ENCODE measurements at regions not wholly inside any gene's neighbourhood (a gene's known extent, or its start where the extent isn't known, plus 50 kb on each side); places are given as distances from the start of the nearest gene placed in this dataset.

- Histone ChIP-seq H4K20me1 (ENCODE audit: insufficient read depth, poor library complexity, severe bottlenecking) (no peaks in the 10 kb centered on the region), H3K4me2 (no peak overlapping the region), H3K4me3 (no peak overlapping the region), H3K9me3 (ENCODE audit: low read depth) (no peaks in the 10 kb centered on the region), H3K79me2 (no peaks in the 10 kb centered on the region), H3K27me3 (no peaks in the 10 kb centered on the region), H2AFZ (no peak overlapping the region), H3K27ac (no peak overlapping the region), H3K9me2 (replicated peaks; ENCODE audit: insufficient read depth) (no peaks in the 10 kb centered on the region), H3K36me3 (replicated peaks; ENCODE audit: insufficient read depth, low read depth) (no peaks in the 10 kb centered on the region), H3K4me1 (ENCODE audit: insufficient read depth) (no peaks in the 10 kb centered on the region)
- no peak for DNase-seq (ENCODE audit: low spot score)
- 67% methylated on average over 4 of the region's 4 CpGs for WGBS (ENCODE audit: low lambda C conversion rate, missing lambda C conversion rate)
- TF ChIP-seq EZH2phosphoT487 (IDR thresholded peaks at IDR 0.05; ENCODE audit: low read depth, severe bottlenecking, unreplicated experiment), result no peak
- no peak for TF ChIP-seq EZH2 (IDR thresholded peaks at IDR 0.05; ENCODE audit: borderline replicate concordance)
- no peak for TF ChIP-seq CTCF (IDR thresholded peaks at IDR 0.05; ENCODE audit: poor library complexity)
Measured at GRCh38 chr16:51025588-51026290, 125.3 kb downstream of the SALL1 start.

GRCh38 chr16:51024703-51025102, 126.4 kb downstream of the SALL1 start:
- H3K4me2 ChIP-seq, result no peak overlapping the region
- H3K9me2 ChIP-seq (replicated peaks; ENCODE audit: insufficient read depth), result no peaks in the 10 kb centered on the region
- no peaks in the 10 kb centered on the region for H3K27me3 ChIP-seq
- H3K27ac ChIP-seq, result no peak overlapping the region
- TF ChIP-seq CTCF (IDR thresholded peaks at IDR 0.05; ENCODE audit: poor library complexity), result no peak
- no peak for TF ChIP-seq EZH2phosphoT487 (IDR thresholded peaks at IDR 0.05; ENCODE audit: low read depth, severe bottlenecking, unreplicated experiment)
- no peak for TF ChIP-seq EZH2 (IDR thresholded peaks at IDR 0.05; ENCODE audit: borderline replicate concordance)
- no peaks in the 10 kb centered on the region for H3K79me2 ChIP-seq
- 58% methylated on average over 6 of the region's 6 CpGs for WGBS (ENCODE audit: low lambda C conversion rate, missing lambda C conversion rate)
- no peak overlapping the region for H3K4me3 ChIP-seq
- H2AFZ ChIP-seq, result no peak overlapping the region
- H4K20me1 ChIP-seq (ENCODE audit: insufficient read depth, poor library complexity, severe bottlenecking), result no peaks in the 10 kb centered on the region
- no peaks in the 10 kb centered on the region for H3K36me3 ChIP-seq (replicated peaks; ENCODE audit: insufficient read depth, low read depth)
- no peaks in the 10 kb centered on the region for H3K9me3 ChIP-seq (ENCODE audit: low read depth)
- H3K4me1 ChIP-seq (ENCODE audit: insufficient read depth), result no peaks in the 10 kb centered on the region
- DNase-seq (ENCODE audit: low spot score), result no peak

- no peaks in the 10 kb centered on the region for H3K27me3 ChIP-seq
- peak overlapping the region; percentile 5 for H3K27ac ChIP-seq
- no peaks in the 10 kb centered on the region for H3K9me3 ChIP-seq (ENCODE audit: low read depth)
- no peak for DNase-seq (ENCODE audit: low spot score)
- no peaks in the 10 kb centered on the region for H3K36me3 ChIP-seq (replicated peaks; ENCODE audit: insufficient read depth, low read depth)
- H3K79me2 ChIP-seq, result no peaks in the 10 kb centered on the region
- 66% methylated on average over 5 of the region's 5 CpGs for WGBS (ENCODE audit: low lambda C conversion rate, missing lambda C conversion rate)
- no peak overlapping the region for H3K4me2 ChIP-seq
- H3K4me1 ChIP-seq (ENCODE audit: insufficient read depth), result no peaks in the 10 kb centered on the region
- H3K4me3 ChIP-seq, result no peak overlapping the region
- no peak overlapping the region for H2AFZ ChIP-seq
- H4K20me1 ChIP-seq (ENCODE audit: insufficient read depth, poor library complexity, severe bottlenecking), result no peaks in the 10 kb centered on the region
- TF ChIP-seq EZH2phosphoT487 (IDR thresholded peaks at IDR 0.05; ENCODE audit: low read depth, severe bottlenecking, unreplicated experiment) (no peak), CTCF (IDR thresholded peaks at IDR 0.05; ENCODE audit: poor library complexity) (no peak), EZH2 (IDR thresholded peaks at IDR 0.05; ENCODE audit: borderline replicate concordance) (no peak)
- no peaks in the 10 kb centered on the region for H3K9me2 ChIP-seq (replicated peaks; ENCODE audit: insufficient read depth)
Measured at GRCh38 chr16:51022955-51023354, 128.1 kb downstream of the SALL1 start.
